ENCODE measurements at regions not wholly inside any gene's neighbourhood (a gene's known extent, or its start where the extent isn't known, plus 50 kb on each side); places are given as distances from the start of the nearest gene placed in this dataset.

GRCh38 chr6:23977706-23978105 lies 148.3 kb upstream of the NRSN1 start:
- no peak for TF ChIP-seq CTCF (conservative IDR thresholded peaks at IDR 0.05)
- no peak for TF ChIP-seq EZH2 (IDR thresholded peaks at IDR 0.05; ENCODE audit: low read depth)
